ENCODE measurements at regions not wholly inside any gene's neighbourhood (a gene's known extent, or its start where the extent isn't known, plus 50 kb on each side); places are given as distances from the start of the nearest gene placed in this dataset.

DNA sequence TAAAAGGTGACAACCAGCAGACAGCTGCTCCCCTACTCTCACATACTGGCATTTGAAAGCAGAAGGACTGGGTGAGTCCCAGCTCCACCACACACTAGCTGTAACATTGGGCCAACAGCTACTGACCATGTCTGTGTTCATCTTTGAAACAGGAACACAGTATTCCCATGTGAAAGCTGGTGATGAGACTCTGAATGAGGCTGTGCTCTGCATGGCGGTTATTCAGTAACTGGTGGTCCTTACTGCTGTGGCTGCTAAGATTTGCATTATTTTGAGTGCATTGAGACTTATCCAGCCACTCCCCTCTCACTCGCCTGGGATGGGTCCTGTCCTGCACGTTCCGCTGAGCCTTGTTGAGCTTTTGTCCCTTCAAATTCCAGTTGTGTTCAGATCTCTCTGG, 342.9 kb downstream of the FOXL1 start:
- no peaks in the 10 kb centered on the region for H3K36me3 ChIP-seq
- 97 to 100% (median 99%) methylated on average over 4 of the region's 4 CpGs for WGBS, 4 donors
- no peak overlapping the region for H3K27ac ChIP-seq
- intact Hi-C loops (cut with DNase I), result loop anchor here in 1 of 10 donors (10.0 kb wide), 1 partner anchor 156 kb away; no protein-coding TSS in a partner anchor
- no peak for DNase-seq
- no peaks in the 10 kb centered on the region for H3K4me1 ChIP-seq
- no peak overlapping the region for H3K4me3 ChIP-seq
- TF ChIP-seq POLR2A (IDR thresholded peaks at IDR 0.05), result no peak
- TF ChIP-seq, protein P1, sequence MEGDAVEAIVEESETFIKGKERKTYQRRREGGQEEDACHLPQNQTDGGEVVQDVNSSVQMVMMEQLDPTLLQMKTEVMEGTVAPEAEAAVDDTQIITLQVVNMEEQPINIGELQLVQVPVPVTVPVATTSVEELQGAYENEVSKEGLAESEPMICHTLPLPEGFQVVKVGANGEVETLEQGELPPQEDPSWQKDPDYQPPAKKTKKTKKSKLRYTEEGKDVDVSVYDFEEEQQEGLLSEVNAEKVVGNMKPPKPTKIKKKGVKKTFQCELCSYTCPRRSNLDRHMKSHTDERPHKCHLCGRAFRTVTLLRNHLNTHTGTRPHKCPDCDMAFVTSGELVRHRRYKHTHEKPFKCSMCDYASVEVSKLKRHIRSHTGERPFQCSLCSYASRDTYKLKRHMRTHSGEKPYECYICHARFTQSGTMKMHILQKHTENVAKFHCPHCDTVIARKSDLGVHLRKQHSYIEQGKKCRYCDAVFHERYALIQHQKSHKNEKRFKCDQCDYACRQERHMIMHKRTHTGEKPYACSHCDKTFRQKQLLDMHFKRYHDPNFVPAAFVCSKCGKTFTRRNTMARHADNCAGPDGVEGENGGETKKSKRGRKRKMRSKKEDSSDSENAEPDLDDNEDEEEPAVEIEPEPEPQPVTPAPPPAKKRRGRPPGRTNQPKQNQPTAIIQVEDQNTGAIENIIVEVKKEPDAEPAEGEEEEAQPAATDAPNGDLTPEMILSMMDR (IDR thresholded peaks at IDR 0.05), result no peak
- H3K9me3 ChIP-seq, result peaks cover 0 to 20% (median 7%) of the 10 kb centered on the region in 12 donors
- ATAC-seq, result no peak
- peaks cover 0 to 4% (median 0%) of the 10 kb centered on the region in 9 donors for H3K27me3 ChIP-seq

DNA sequence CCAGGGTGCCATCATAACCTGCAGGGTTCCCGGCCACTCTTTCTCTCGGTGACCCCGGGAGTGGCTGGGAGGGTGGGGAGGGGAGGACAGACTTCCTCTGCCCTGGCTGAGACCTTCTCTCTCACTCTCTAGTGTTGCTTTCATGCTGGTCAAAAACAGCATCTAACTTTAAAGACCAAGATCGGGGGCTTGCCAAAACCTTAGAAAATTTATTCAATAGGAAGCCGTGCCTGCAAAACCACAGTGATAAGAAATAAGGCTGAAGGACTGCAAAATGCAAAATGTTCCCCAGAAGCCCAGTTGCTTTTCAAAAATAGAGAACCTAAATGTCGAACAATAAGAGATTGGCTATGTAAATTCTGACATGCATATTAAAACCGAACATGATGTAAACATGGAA, 344.0 kb downstream of the FOXL1 start:
- DNase-seq (no peak), ATAC-seq (no peak)
- 58 to 75% (median 67%) methylated on average over 7 of the region's 7 CpGs for WGBS, 4 donors
- TF ChIP-seq, protein P1 (IDR thresholded peaks at IDR 0.05), result no peak
- TF ChIP-seq POLR2A (IDR thresholded peaks at IDR 0.05), result no peak
- no peak overlapping the region for H3K27ac ChIP-seq
- H3K36me3 ChIP-seq, result no peaks in the 10 kb centered on the region
- H3K27me3 ChIP-seq, result peaks cover 0 to 9% (median 0%) of the 10 kb centered on the region in 9 donors
- peaks cover 0 to 20% (median 7%) of the 10 kb centered on the region in 12 donors for H3K9me3 ChIP-seq
- no peaks in the 10 kb centered on the region for H3K4me1 ChIP-seq
- intact Hi-C loops (cut with DNase I), result loop anchor here in 1 of 10 donors (10.0 kb wide), 1 partner anchor 158 kb away; no protein-coding TSS in a partner anchor
- no peak overlapping the region for H3K4me3 ChIP-seq

DNA sequence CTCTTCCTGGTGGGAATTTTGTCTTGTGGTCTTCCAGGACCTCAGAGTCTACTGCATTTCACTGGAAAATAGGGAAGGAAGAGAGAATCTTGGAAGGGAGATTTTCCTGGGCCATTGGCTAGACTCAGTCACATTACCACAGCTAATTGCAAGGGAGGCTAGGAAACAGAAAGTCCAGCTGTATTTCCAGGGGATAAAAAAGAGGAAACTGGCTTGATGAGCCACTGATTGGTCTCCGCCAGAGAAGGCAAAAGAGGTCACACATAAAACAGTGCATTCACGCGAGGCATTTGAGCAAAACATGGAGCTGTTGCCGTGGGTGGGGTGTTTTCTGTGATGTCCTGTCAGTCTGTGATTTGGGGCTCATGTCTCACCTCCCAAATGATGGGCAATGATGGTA, 345.3 kb downstream of the FOXL1 start:
- ATAC-seq, result no peak

DNA sequence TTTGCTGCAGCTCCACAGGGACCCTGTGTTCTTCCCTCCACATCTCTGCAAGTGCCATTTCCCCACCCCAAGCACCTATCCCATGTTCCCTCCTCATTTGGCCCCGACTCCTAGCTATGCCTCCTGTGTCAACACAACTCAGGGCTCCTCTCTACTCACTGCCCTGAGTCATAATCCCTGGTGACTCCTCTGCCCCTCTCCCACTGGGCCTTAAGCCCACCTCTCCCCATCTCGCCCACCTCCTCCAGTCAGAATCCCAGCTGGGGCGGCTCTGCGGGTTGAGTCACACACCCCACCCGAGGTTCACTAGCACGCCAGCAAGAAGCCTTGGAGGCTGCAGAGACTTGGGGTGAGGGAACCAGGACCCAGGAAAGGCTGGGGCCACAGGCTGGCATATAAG, 346.2 kb downstream of the FOXL1 start:
- 90 to 98% (median 94%) methylated on average over 6 of the region's 6 CpGs for WGBS, 4 donors
- peaks cover 0 to 20% (median 7%) of the 10 kb centered on the region in 12 donors for H3K9me3 ChIP-seq
- intact Hi-C loops (cut with DNase I), result loop anchor here in 1 of 10 donors (10.0 kb wide), 1 partner anchor 160 kb away; no protein-coding TSS in a partner anchor
- peaks cover 0 to 13% (median 10%) of the 10 kb centered on the region in 12 donors for H3K4me1 ChIP-seq
- DNase-seq (no peak), ATAC-seq (no peak)
- no peak for TF ChIP-seq POLR2A (IDR thresholded peaks at IDR 0.05)
- TF ChIP-seq, protein P1 (IDR thresholded peaks at IDR 0.05), result no peak
- H3K27ac ChIP-seq, result no peak overlapping the region
- no peak overlapping the region for H3K4me3 ChIP-seq
- peaks cover 0 to 23% (median 0%) of the 10 kb centered on the region in 9 donors for H3K27me3 ChIP-seq
- H3K36me3 ChIP-seq, result no peaks in the 10 kb centered on the region

More for the DNA sequence above, 345.3 kb downstream of the FOXL1 start:
- Histone ChIP-seq H3K4me3 (no peak overlapping the region), H3K27ac (no peak overlapping the region), H3K4me1 (peaks cover 0 to 5% (median 2%) of the 10 kb centered on the region in 12 donors), H3K27me3 (peaks cover 0 to 15% (median 0%) of the 10 kb centered on the region in 9 donors), H3K36me3 (no peaks in the 10 kb centered on the region), H3K9me3 (peaks cover 0 to 20% (median 7%) of the 10 kb centered on the region in 12 donors)
- WGBS, 4 donors, result 51 to 76% (median 65%) methylated on average over 4 of the region's 4 CpGs
- TF ChIP-seq, protein P1 (IDR thresholded peaks at IDR 0.05), result no peak
- no peak for TF ChIP-seq POLR2A (IDR thresholded peaks at IDR 0.05)
- no peak for DNase-seq
- intact Hi-C loops (cut with DNase I), result loop anchor here in 1 of 10 donors (10.0 kb wide), 1 partner anchor 159 kb away; no protein-coding TSS in a partner anchor

All from heart left ventricle (tissue), 16 donors.